ENCODE measurements at regions not wholly inside any gene's neighbourhood (a gene's known extent, or its start where the extent isn't known, plus 50 kb on each side); places are given as distances from the start of the nearest gene placed in this dataset.

DNA sequence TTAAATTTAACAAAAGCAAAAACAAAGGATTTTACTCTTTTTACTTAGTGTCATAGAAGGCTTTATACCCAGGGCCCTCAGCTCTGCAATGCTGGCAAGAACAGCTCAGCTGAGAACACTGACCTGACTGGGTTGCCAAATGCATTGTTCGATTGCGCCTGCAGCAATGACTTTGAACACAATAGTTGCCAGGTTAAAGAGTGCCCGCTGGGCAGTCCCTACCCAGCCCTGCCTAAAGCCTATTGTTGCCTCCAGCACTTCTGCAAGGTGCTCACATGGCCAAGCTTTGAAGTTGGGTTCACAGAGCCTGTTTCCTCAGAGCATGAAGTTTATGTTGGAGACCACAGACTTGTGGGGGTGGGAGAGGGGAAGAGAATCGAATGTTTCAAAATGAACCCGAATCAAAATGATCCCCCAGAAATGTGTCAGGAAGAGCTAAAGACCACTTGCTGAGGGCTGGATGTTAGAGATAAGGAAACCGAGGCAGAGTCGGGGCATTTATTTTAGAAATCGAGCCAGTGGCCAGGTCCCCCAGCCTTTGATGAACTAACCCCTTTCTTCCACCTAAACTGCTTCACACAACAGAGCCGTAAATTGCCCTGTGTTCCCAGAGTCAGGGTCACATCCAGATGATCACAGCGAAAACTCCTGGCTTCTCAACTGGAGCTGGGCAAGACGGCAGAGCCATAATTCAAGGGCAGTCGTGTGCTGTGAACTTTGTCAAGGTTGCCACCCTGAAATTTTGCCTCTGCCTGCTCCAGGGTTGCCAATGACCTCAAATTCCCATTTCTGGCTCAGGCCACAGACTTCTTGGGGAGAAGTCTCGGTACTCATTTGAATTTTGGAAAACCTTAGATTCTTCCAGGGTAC lies 55.0 kb downstream of the FOXA2 start:
- no peak overlapping the region for H3K4me3 ChIP-seq (replicated peaks in 1 of 3; ENCODE audit: low read depth in 2 of 3, low read length in 3 of 3)
- no peaks in the 10 kb centered on the region for H3K27me3 ChIP-seq (ENCODE audit: control insufficient read depth in 2 of 2, insufficient read depth in 2 of 2, low read length in 2 of 2)
- no peaks in the 10 kb centered on the region for H3K9me3 ChIP-seq (replicated peaks in 1 of 2; ENCODE audit: control insufficient read depth in 1 of 2, insufficient read depth in 1 of 2, low read length in 2 of 2)
- no peak overlapping the region for H3K9ac ChIP-seq (ENCODE audit: insufficient read depth, low read length, poor library complexity, severe bottlenecking)
- no peaks in the 10 kb centered on the region for H3K79me2 ChIP-seq (ENCODE audit: insufficient read depth, low read length)
- H2AFZ ChIP-seq (ENCODE audit: insufficient read depth, low read depth, low read length, poor library complexity, severe bottlenecking) = no peak overlapping the region
- Mint-ChIP-seq H3K4me1 (no peaks in the 10 kb centered on the region), H3K4me3 (peak overlapping the region in 1 of 2 donors; percentile 12), H3K9me3 (peaks cover 0 to 3% (median 0%) of the 10 kb centered on the region in 7 donors), H3K27me3 (ENCODE audit: low read depth in 3 of 3) (peaks cover 4 to 10% (median 7%) of the 10 kb centered on the region in 3 donors), H3K27ac (no peak overlapping the region), H3K36me3 (no peaks in the 10 kb centered on the region)
- H3K4me2 ChIP-seq (replicated peaks; ENCODE audit: extremely low read depth, low read length, poor library complexity, severe bottlenecking) = no peak overlapping the region
- intact Hi-C loops (cut with micrococcal nuclease) = no loop called here
- no peaks in the 10 kb centered on the region for H3K36me3 ChIP-seq (replicated peaks in 1 of 2; ENCODE audit: control insufficient read depth in 1 of 2, insufficient read depth in 2 of 2, low read length in 2 of 2)
- 77% methylated on average over 9 of the region's 13 CpGs for WGBS (ENCODE audit: insufficient coverage)
- TF ChIP-seq CTCF (IDR thresholded peaks at IDR 0.05) = no peak
- DNase-seq = no peak
- no peaks in the 10 kb centered on the region for H3K4me1 ChIP-seq (ENCODE audit: control insufficient read depth in 1 of 2, insufficient read depth in 2 of 2, low read length in 2 of 2)
- no peaks in the 10 kb centered on the region for H4K20me1 ChIP-seq (ENCODE audit: insufficient read depth, low read length)
- no peak overlapping the region for H3K27ac ChIP-seq (ENCODE audit: low read depth in 1 of 2, low read length in 2 of 2)

DNA sequence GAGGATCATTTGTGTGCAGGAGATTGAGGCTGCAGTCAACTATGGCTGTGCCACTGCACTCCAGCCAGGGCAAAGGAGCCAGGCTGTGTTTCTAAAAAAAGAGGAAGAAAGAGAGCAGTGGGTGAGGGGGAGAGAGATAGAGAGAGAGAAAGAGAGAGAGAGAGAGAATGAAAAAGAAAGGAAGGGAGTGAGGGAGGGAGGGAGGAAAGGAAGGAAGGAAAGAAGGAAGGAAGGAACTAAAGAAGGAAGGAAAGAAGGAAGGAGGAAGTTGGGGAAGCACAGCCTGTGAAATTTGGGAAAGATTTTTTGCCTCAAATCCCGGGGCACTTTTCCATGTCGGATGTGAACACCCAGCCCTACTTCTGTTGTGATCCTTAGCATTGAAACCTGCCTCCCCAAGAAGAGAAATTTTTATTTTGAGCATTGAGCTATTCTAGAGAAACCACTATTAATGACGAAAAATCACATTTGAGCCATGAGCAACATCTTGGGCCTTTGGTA lies 57.8 kb downstream of the FOXA2 start:
- no peak for DNase-seq
- H2AFZ ChIP-seq (ENCODE audit: insufficient read depth, low read depth, low read length, poor library complexity, severe bottlenecking) = no peak overlapping the region
- Mint-ChIP-seq H3K27me3 (ENCODE audit: low read depth in 3 of 3) (peaks cover 2 to 10% (median 7%) of the 10 kb centered on the region in 3 donors), H3K27ac (no peak overlapping the region), H3K9me3 (peaks cover 0 to 3% (median 0%) of the 10 kb centered on the region in 7 donors), H3K4me3 (no peak overlapping the region), H3K36me3 (no peaks in the 10 kb centered on the region), H3K4me1 (no peaks in the 10 kb centered on the region)
- H3K4me3 ChIP-seq (replicated peaks in 1 of 3; ENCODE audit: low read depth in 2 of 3, low read length in 3 of 3) = no peak overlapping the region
- H3K9me3 ChIP-seq (replicated peaks in 1 of 2; ENCODE audit: control insufficient read depth in 1 of 2, insufficient read depth in 1 of 2, low read length in 2 of 2) = no peaks in the 10 kb centered on the region
- no peak overlapping the region for H3K27ac ChIP-seq (ENCODE audit: low read depth in 1 of 2, low read length in 2 of 2)
- H4K20me1 ChIP-seq (ENCODE audit: insufficient read depth, low read length) = no peaks in the 10 kb centered on the region
- no peaks in the 10 kb centered on the region for H3K27me3 ChIP-seq (ENCODE audit: control insufficient read depth in 2 of 2, insufficient read depth in 2 of 2, low read length in 2 of 2)
- H3K36me3 ChIP-seq (replicated peaks in 1 of 2; ENCODE audit: control insufficient read depth in 1 of 2, insufficient read depth in 2 of 2, low read length in 2 of 2) = no peaks in the 10 kb centered on the region
- no CpG with 5 or more reads among the region's 3 CpGs for WGBS (ENCODE audit: insufficient coverage)
- intact Hi-C loops (cut with micrococcal nuclease) = no loop called here
- no peak for TF ChIP-seq CTCF (IDR thresholded peaks at IDR 0.05)
- H3K4me1 ChIP-seq (ENCODE audit: control insufficient read depth in 1 of 2, insufficient read depth in 2 of 2, low read length in 2 of 2) = no peaks in the 10 kb centered on the region
- no peaks in the 10 kb centered on the region for H3K79me2 ChIP-seq (ENCODE audit: insufficient read depth, low read length)
- H3K4me2 ChIP-seq (replicated peaks; ENCODE audit: extremely low read depth, low read length, poor library complexity, severe bottlenecking) = no peak overlapping the region
- H3K9ac ChIP-seq (ENCODE audit: insufficient read depth, low read length, poor library complexity, severe bottlenecking) = no peak overlapping the region

Data from CD14-positive monocyte (primary cell).